GM18511 (cell line): ENCODE measurements at regions not wholly inside any gene's neighbourhood (a gene's known extent, or its start where the extent isn't known, plus 50 kb on each side); places are given as distances from the start of the nearest gene placed in this dataset.
"Not testable (repeated sequence)": the region's sequence is repeated elsewhere in the genome, so short reads cannot be mapped to it uniquely, and the experiment has no call there.

Source experiments
- ATAC-seq: cut with Tn5 transposase; IDR thresholded peaks from one replicate; pipeline ENCODE4 v1.9.1; 2021; ENCODE audit warnings: mild to moderate bottlenecking, moderate library complexity; ENCODE audit not compliant: unreplicated experiment

DNA sequence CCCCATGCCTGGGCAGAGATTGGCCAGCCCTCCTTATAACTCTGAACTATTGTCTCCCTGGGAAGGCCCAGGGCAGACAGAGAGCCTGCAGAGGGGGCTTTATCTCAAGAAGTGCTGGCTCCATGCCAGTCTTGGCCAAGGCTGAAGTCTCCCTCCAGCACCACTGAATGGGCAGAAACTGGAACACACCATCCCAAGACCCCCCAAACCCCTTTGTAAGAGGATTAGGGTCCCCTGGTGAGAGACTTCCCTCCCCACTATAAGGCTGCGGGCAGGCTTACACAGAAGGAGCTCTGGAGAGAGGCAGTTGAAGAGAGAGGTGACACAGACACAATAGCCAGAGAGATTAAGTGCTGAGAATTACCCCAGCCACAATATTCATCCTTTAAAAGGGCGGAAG is 97.2 kb downstream of the NAV1 start:
- no peak for ATAC-seq

DNA sequence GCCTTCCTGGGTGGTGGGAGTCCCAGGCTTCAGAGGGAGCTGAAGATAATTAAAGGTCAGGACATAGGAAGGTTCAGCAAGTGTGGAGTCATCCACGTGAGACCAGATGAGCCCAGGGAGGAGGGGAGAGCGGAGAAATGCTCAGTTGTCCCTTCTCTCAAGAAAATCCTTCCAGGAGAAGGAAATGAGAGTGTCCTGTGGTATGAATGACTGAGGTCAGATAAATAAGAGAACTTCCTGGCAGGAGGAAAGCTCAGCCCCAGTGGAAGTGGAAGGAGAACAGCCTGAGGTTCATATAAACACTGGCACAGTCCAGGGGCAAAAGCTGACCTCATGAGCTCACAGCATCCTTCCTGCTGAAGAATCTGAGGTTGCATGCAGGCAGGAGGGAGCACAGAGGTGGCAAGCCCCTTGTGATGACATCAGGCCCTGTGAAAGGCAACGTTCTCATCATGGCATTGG is 97.6 kb downstream of the NAV1 start:
- no peak for ATAC-seq

DNA sequence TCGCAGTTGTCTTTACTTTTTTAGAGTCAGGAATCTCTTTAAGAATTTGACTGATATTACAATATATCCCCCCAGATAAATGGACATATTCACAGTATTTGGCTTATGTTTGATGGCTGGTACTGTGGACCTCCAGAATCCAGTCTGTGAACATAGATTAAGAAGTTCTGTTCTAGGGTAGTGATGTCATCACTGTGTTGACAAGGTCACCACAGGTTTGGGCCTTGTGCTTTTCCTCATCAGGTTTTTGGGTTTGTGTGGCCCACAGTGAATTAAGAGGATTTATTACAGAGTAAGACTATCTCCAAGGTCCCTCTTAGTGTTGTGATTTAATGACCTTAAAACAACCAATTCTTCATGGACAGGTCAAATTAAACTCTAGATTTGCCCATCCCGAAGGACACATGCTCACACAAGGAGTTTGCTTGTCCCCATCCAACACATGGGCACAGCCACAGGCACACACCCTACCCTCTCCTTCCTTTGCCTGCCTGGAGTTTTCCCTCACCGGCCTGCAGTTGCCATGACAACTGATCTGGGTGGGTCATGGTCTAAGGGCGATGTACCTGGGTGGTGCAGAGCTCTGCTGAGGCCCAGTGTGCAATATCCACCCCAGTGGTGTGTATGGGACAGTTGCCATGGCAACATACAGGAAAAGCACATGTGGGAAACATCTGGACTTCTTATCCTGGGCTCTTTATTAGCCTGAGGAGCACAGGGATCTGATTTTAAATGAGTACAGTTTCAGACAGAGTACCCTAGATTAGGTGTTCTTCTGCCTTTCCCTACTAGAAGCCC is 98.6 kb downstream of the NAV1 start:
- no peak for ATAC-seq

DNA sequence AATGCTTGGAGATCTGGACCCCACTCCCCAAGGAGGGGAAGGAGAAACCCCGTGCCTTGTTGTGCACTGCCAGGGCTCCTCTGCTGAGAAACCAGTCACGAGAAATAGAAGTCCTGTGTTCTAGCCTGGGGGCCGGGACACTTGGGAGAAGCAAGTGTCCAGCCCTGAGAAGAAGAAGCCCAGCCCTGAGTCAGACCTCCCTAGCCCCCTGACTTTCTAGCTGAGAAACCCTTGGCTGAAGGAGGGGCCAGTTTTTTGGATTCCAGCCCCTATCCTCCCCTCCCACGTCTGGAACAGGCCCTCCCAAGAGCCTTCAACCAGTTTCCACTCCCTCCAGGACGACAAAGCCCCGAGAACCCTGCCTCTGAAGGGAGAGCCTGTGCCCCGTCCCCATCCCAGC is 100.5 kb downstream of the NAV1 start:
- ATAC-seq: no peak

DNA sequence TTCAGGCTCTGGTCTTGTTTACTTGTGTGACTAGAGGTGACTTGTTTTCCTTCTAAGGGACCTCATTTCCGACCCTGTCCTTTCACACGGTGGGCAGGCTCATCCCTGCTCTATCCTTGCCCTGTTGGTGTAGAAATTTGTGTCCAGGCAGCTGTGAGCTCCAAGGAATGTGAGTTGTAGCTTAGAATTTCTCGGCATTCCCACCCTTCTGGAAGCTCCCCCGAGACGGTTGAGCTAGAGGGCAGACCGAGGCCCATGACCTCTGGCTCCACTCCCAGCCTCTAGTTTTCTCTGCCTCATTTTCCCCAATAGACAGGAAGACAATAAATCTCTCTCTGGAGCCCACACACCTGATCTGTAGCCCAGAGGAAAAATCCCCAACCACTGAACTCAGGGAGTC is 100.9 kb downstream of the NAV1 start:
- no peak for ATAC-seq

DNA sequence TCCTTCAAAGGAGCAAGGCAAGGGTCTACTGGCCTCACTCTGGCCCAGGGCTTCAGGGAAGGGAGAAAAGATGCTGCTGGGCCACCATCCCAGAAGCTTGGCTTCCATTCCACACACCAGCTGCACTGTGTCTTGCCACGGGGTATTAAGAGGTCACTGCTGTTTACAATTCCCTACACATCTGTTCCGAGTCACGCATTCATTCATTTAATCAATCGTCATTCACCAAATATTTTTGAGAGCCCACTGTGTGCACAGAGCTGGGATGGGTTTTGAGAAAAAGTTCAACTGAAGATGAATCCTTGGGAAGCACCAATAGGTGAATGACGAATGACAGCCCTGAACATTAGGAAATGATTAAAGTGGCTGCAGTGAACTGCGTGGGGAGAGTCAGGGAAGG is 101.7 kb downstream of the NAV1 start:
- ATAC-seq: no peak

DNA sequence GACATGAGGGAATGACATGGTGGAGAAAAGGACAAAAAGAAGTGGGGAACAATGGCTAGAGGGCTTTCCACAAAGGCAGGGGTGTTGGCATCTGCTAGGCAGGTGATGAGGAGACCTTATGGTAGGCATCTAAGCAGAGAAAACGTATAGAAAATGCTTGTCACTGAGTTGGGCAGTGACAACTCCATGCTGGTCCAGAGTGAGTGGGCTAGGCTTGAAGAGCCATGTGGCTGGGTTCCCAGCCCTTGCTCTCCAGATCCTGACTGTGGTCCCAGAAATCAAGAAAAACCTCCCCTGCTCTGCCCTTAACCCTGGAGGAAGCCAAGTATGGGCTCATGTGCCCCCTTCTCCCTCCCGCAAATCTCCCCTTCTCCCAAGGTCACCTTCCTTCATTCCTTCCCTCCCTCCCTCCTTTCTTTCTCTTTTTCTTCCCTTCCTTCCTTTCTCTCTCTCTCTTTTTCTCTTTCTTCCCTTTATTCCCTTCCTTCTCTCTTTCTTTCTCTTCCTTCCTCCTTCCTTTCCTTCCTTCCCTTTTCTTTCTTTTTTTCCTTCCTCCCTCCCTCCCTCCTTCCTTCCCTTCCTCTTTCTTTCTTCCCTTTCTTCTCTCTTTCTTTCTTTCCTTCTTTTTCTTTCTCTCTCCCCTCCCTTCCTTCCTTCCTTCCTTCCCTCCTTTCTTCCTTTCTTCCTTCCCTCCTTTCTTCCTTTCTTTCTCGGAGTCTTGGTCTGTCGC is 102.8 kb downstream of the NAV1 start:
- no peak for ATAC-seq

DNA sequence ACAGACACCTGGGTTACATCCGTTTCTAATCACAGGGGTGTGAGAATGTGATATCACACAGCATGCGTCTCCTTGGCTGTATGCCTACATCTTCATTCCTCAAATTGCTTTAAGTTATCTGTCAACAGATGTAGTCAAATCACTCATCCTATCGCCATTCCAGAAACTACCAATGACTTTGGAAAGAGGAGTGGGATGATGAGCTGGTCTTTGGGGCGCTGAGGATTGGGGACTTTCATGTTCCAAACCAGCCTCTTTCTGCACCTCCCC is 104.8 kb downstream of the NAV1 start:
- no peak for ATAC-seq

DNA sequence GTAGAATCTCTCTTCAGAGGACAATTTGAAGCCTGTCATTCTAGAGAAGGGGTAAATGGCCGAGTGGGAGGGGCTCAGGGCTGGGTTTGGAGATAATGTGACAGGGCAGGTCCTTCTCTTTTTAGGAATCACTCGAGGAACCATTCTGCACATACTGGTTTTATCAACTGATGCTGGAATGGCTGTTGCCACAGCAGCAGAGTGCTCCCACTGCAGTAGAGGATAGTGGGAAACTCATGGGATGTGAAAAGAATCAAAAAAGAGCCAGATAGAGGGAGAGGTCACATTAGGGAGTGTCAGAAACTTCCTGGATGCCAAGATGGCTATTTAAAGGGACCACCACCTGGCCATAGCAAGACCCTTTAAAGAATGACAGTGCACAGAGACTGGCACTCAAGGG is 105.3 kb downstream of the NAV1 start:
- ATAC-seq: no peak

DNA sequence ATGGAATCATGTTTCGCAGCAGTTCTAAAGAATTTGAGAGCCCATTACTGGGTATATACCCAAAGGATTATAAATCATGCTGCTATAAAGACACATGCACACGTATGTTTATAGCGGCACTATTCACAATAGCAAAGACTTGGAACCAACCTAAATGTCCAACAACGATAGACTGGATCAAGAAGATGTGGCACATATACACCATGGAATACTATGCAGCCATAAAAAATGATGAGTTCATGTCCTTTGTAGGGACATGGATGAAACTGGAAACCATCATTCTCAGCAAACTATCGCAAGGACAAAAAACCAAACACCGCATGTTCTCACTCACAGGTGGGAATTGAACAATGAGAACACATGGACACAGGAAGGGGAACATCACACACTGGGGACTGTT is 106.1 kb downstream of the NAV1 start:
- not testable (repeated sequence) for ATAC-seq

DNA sequence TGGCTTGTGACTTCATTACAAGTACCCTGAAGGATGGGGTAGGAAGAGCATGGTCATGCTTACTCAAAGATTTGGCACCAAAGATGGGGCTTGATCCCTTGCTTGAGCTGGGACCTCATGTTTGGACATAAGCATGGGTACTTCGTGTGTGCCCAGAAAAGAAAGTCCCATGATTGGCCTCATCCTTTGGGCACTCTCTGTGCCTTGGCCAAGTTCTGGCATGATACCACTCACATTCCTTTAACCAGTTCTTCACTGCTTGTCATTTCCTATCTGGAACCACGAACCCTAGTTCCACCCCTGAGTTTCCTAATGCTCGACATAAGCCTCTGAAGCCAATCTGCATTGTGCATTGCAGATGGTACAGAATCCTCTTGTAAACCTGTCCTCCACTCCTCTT is 107.0 kb downstream of the NAV1 start:
- ATAC-seq: no peak

DNA sequence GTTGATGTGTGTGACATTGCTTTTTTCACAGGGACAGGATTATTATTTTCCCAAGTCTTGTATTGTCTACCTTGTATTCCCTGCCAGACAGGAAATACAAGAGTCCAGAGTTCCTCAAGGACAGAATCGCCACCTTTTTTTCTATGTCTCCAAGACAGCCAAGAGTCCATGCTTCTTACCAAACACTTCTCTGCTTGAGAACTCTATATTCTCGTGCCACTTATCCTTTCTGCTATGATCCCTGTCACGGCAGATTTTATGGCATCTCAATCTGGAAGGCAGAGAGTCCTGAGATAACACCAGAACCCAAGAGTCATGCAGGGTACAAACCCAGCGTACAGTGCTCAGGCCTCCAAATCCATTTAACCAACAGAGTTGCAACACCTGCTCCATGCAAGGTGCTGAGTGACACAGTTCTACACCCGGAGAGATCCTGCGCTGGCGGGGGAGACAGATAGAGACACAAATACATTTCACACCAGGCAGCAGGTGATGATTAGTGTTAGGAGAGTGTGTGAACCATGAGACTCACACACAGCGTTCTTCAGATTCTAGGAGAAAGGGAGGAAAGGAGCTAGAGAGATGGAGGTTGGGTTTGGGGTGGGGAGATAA is 107.6 kb downstream of the NAV1 start:
- no peak for ATAC-seq

DNA sequence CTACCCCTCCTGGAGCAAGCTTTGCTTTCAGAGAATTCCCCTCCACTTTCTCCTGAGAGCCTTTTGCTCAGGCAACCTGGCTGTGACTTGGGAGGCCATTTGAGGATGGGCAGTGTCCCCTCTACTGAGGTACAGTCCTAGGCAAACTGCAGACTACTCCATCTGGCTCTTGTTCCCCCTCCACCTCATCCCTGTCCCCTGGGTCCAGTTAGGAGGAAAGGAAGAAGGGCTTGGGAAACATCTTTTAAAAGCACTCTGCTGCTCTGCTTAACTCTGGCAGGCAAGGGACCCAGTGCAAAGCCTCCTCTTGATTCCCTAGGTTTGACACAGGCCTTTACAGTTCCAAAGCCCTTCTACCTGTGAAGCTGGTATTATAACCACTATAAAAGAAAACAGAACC is 108.2 kb downstream of the NAV1 start:
- no peak for ATAC-seq

DNA sequence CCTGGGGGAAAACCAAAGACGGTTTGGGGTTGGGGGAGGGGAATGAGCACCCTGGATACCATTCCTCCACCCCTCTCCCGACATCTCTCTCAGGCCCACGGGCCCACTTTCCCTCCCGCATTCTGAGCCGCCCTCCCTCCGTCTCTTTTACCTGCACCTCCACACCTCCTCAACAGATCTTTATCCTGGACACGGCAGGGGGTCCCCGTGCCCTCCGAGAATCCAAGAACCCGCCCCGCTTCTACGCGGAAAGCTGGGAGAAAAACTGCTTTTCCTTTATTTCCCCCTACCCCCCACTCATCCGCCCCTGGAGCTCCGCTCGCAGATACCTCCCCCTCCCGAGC is 108.8 kb downstream of the NAV1 start:
- no peak for ATAC-seq

DNA sequence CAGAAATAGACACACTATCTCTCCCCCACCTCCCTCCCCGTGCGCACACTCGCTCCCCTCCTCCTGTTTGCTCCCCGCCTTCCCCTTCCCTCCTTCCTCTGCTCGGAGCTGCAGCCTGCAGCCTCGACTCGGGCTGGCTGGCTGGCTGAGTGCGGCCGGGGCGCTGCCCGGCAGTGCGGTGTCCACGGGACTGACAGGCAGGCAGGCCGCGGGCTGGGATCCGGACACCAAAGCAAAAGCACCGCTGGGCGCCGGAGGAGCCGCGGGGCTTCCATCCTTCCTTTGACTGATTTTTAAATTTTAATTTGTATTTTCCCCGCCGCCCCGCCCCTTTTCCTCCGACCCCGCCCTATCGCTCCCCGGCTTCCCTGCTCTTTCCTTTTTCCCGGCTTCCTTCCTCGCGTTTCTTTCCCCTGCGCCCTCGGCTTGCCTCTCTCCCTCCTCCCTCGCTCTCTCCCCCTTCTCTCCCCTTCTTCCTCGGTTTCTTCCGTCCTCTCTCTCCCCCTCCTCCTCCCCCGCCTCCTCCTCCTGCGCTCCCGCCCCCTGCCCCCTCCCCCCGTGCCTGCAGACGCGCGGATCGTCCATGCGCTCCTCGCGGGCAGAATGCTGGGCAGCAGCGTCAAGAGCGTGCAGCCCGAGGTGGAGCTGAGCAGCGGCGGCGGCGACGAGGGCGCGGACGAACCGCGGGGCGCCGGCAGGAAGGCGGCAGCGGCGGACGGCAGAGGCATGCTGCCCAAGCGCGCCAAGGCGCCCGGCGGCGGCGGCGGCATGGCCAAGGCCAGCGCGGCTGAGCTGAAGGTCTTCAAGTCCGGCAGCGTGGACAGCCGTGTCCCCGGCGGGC is 109.4 kb downstream of the NAV1 start:
- ATAC-seq: no peak

DNA sequence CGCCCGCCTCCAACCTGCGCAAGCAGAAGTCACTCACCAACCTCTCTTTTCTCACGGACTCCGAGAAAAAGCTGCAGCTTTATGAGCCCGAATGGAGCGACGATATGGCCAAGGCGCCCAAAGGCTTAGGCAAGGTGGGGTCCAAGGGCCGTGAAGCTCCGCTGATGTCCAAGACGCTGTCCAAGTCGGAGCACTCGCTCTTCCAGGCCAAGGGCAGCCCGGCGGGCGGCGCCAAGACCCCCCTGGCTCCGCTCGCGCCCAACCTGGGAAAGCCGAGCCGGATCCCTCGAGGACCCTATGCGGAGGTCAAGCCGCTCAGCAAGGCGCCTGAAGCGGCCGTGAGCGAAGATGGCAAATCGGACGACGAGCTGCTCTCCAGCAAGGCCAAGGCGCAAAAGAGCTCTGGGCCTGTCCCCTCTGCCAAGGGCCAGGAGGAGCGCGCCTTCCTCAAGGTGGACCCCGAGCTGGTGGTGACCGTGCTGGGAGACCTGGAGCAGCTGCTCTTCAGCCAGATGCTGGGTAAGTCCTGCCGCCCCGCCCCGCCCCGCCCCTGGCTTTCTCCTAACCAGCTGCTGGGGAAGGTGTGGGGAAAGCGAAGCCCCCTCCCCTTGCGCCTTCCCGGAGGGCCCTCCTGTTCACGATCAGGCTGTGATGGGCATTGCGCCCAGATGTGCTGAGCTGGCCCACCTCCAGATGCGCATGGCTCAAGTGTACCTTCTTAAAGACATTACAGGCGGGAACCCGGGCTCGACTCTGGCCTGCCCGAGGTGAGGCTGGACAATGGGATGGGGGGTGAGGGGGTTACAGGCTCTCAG is 110.2 kb downstream of the NAV1 start:
- no peak for ATAC-seq

DNA sequence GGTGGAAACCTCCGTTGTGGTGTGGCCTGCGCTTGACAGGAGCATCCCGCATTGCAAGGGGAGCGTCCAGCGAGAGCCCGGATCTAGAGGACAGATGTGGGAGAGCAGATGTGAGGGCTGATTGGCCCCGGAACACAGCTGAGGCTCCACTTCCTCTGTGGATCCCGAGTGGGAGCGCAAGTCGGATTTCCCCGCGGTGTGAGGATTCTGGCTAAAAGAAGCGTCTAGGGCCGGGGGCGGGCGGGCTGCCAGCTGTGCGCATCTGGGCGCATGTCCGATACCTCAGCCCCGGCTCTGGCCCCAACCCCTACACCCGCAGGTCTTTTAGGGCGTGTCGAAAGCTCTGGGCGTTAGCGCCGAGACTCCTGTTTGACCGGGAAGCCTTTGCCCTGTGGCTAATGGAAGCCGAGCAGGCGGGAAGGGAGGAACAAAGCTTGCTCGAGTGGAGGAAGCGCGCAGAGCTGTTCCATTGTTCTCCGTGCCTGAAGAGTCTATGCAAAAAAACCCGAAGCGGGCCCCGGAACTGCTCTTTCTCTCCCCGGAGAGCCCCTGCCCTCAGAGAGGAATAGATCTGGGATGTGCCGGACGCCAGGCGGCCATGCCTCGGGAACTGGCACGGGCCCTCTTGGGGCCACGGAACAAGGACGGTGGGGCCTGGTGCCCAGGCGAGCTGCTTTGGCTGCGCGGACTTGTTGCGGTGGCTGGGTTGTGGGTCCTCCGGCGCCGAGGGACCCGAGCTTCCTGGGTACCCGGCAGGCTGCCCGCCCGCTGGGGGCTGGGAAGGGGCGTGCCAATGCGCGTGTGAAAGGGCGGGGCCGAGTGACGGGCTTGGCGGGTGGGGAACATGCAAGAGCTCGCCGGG is 111.1 kb downstream of the NAV1 start:
- no peak for ATAC-seq

DNA sequence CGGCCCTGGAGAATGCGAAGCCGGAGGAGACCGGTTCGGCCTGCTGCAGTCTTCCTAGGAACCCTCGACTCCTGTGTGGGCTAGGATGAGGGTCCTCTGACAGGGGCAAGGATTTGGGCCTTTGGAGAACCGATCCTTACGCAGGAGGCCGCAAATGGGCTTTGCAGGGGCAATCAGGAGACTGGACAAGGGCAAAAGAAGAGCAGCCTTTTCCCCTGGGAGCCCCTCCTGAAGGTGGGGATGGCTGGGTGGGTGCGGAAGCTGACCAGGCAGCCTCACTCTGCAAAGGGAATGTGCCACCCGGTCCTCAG is 111.7 kb downstream of the NAV1 start:
- ATAC-seq: no peak

DNA sequence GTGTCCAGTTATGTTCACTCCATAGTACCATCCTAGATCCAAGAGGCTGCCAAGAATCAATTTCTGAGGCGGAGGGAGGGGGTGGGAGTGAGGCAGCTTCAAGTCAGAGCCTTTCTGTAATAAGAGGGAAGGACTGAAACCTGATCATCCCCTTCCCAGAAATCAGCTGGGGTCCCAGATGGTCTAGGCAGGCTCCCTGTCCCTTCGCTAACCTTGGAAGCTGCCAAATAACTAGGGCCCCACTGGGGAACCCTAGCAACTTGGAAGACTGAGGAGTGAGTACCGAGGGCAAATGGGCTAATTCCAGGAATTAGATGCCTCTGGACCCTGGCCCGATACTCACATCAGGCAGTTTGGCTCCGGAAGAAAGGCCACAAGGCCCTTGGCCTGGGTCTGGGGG is 113.3 kb downstream of the NAV1 start:
- ATAC-seq: no peak

DNA sequence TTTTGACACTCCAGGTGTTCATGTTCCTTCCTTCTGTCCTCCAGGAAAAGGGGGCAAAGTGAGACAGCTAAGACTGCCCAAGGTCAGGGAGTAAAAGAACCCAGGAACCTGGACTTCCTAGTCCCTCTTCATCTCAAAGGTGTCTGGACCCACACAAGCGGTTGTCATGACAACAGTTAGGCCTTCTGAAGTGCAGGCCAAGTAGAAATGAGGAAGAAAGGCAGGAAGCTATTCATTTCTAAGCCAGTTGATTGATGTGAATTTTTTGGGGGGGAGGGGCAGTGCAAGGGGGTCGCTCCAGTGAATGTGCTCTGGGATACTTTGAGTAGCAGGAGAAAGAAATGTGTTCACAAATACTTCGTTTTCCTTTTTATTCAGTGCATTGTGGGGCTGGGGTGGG is 114.3 kb downstream of the NAV1 start:
- ATAC-seq: no peak
